Gastroesophageal sphincter (tissue), 3 donors: ENCODE measurements at regions not wholly inside any gene's neighbourhood (a gene's known extent, or its start where the extent isn't known, plus 50 kb on each side); places are given as distances from the start of the nearest gene placed in this dataset.

Experiments
- CTCF ChIP-seq, 4 experiments: fragments of 200-600 bp in 2 of 4; fragments of 450-650 bp in 2 of 4; sonication (generic) in 1 of 4; IDR thresholded peaks; one replicate each; pipeline ENCODE4 v1.5.1; 2017 to 2019; ENCODE audit warnings: antibody characterized with exemption in 4 of 4, mild to moderate bottlenecking in 2 of 4, moderate library complexity in 2 of 4
- POLR2A ChIP-seq, 2 donors: fragments of 450-650 bp; IDR thresholded peaks; one replicate each; pipeline ENCODE4 v1.6.1; 2017; ENCODE audit warnings: antibody characterized with exemption in 2 of 2, mild to moderate bottlenecking in 2 of 2, moderate library complexity in 1 of 2

GRCh38 chr9:12973710-12974109, 198.9 kb downstream of the LURAP1L start:
- TF ChIP-seq CTCF (IDR thresholded peaks at IDR 0.05) (no peak), POLR2A (IDR thresholded peaks at IDR 0.05) (no peak)
